ENCODE measurements at regions not wholly inside any gene's neighbourhood (a gene's known extent, or its start where the extent isn't known, plus 50 kb on each side); places are given as distances from the start of the nearest gene placed in this dataset.

DNA sequence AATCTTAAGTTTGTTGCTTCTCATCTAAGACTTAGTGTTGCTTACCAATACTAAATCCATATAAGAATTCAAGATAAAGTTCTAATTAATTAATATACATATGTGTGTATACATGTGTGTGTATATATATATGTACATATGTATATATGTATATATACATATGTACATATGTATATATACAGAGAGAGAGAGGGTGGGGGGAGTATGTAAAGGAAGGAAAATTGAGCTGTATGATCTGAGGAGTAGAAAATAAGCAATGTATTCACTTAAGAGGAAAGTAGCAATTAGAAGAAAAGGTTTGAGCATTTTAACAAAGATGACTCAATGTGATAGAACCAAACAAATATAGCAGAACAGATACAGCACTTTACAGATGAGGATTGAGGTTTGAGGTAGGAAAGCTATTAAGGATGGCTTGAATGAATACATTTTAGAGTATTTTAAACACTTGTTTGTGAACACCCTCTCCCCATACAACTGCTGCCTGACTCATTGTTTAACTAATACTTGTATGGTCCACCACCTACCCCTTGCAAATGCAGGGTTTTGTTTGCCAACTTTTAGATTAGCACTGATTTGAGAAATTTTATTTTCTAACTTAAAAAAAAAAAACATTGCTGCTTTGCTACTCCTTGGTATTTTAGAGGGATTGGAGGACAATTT lies 681.1 kb upstream of the CADM2 start:
- DNase-seq (ENCODE audit: low spot score) = no peak

DNA sequence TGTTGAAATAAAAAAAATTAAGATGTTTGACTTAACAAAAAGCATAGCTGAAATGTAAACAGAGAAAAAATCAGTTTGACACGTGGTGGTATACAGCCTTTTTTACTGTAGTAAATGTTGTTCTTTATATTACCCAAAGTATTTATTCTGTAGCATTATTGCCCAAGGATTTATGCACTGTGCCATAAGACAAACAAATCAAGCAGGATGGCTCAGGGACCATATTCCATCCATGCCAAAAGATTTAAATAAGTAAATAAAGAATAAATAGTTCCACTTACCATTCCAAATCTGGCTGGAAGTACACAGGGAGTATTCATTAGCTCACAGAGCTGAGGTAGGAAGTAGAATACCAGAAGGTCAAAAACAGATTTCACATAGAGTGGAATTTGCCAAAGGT lies 666.7 kb upstream of the CADM2 start:
- TF ChIP-seq, protein P1, sequence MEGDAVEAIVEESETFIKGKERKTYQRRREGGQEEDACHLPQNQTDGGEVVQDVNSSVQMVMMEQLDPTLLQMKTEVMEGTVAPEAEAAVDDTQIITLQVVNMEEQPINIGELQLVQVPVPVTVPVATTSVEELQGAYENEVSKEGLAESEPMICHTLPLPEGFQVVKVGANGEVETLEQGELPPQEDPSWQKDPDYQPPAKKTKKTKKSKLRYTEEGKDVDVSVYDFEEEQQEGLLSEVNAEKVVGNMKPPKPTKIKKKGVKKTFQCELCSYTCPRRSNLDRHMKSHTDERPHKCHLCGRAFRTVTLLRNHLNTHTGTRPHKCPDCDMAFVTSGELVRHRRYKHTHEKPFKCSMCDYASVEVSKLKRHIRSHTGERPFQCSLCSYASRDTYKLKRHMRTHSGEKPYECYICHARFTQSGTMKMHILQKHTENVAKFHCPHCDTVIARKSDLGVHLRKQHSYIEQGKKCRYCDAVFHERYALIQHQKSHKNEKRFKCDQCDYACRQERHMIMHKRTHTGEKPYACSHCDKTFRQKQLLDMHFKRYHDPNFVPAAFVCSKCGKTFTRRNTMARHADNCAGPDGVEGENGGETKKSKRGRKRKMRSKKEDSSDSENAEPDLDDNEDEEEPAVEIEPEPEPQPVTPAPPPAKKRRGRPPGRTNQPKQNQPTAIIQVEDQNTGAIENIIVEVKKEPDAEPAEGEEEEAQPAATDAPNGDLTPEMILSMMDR (IDR thresholded peaks at IDR 0.05; ENCODE audit: borderline replicate concordance, control extremely low read depth, extremely low read depth, insufficient read depth, missing control alignments) = no peak
- no peak for DNase-seq (ENCODE audit: low spot score)
- in situ Hi-C loops (cut with MboI; ENCODE audit: low sequenced_read_pairs, unreplicated experiment) = no loop called here

More for the DNA sequence above, 681.1 kb upstream of the CADM2 start:
- in situ Hi-C loops (cut with MboI; ENCODE audit: low sequenced_read_pairs, unreplicated experiment) = no loop called here
- TF ChIP-seq, protein P1 (IDR thresholded peaks at IDR 0.05; ENCODE audit: borderline replicate concordance, control extremely low read depth, extremely low read depth, insufficient read depth, missing control alignments) = no peak

DNA sequence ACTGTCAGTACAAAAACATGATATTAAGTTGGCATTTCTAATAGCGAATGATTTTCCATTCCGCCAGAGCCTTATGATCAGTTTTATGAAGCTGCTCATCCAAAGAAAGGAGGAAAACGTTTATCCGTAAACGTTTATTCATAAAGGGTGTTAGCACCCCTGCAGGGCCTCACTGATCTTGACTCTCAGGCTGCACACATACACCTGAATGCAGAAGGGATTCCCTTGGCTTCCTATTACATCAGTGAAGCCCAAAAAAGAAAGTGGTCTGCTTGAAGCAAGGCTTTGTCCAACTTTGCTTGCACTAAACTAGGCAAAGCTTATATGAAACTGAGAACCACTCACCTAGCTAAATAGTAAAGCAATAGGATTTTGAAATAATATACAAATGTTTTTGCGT lies 659.5 kb upstream of the CADM2 start:
- TF ChIP-seq, protein P1 (IDR thresholded peaks at IDR 0.05; ENCODE audit: borderline replicate concordance, control extremely low read depth, extremely low read depth, insufficient read depth, missing control alignments) = no peak
- in situ Hi-C loops (cut with MboI; ENCODE audit: low sequenced_read_pairs, unreplicated experiment) = no loop called here
- no peak for DNase-seq (ENCODE audit: low spot score)

DNA sequence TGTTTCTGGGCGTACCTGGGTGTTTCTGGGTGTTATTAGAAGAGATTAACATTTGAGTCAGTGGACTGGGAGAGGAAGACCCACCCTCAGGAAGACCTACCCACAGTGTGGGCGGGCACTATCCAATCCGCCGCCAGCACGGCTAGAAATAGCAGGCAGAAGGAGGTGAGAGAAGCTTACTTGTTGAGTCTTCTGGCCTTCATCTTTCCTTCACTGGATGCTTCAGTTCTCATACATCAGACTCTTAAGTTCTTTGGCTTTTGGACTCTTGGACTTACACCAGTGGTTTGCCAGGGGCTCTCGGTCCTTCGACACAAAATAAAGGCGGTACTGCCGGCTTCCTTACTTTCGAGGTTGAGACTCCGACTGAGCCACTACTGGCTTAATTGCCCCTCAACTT lies 654.6 kb upstream of the CADM2 start:
- in situ Hi-C loops (cut with MboI; ENCODE audit: low sequenced_read_pairs, unreplicated experiment) = no loop called here
- TF ChIP-seq, protein P1 (IDR thresholded peaks at IDR 0.05; ENCODE audit: borderline replicate concordance, control extremely low read depth, extremely low read depth, insufficient read depth, missing control alignments) = no peak
- DNase-seq (ENCODE audit: low spot score) = no peak

DNA sequence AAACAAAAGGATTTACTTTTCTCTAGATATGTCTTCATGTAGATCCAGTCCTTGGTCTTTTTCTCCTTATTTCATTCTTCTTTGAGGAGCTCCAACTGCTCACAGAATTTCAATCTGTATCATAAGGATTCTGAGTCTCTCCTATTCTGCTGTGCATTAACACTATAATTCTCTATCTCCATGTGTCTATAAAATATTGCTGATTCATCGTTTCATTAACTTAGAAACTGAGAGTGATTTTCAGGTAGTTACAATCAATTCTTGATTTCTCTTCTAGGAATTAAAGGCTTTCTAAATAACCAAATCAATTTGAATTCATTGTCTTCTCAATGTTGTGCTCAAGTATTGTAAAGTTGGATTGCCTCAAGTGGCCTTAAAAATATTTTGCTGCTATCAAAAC lies 651.5 kb upstream of the CADM2 start:
- TF ChIP-seq, protein P1 (IDR thresholded peaks at IDR 0.05; ENCODE audit: borderline replicate concordance, control extremely low read depth, extremely low read depth, insufficient read depth, missing control alignments) = no peak
- DNase-seq (ENCODE audit: low spot score) = no peak
- in situ Hi-C loops (cut with MboI; ENCODE audit: low sequenced_read_pairs, unreplicated experiment) = no loop called here

DNA sequence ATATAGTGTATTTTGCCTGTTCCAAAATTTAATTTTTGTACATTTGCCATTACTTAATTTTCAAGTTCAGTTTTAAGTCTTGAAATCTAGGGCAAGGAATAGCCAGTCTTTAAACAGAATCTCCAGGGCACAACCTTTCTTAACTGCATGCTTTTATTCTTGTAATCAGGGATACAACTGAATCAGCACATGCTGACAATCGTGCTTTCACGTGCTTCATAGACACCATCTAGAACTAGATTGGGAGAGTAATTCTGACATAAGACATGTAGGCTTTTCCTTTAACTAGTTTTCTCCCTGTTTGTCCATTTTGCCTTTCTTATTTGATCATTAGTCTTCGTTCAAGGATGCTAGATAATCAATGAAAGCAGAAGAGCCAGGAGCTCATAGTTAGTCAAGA lies 650.4 kb upstream of the CADM2 start:
- in situ Hi-C loops (cut with MboI; ENCODE audit: low sequenced_read_pairs, unreplicated experiment) = no loop called here
- DNase-seq (ENCODE audit: low spot score) = no peak
- TF ChIP-seq, protein P1 (IDR thresholded peaks at IDR 0.05; ENCODE audit: borderline replicate concordance, control extremely low read depth, extremely low read depth, insufficient read depth, missing control alignments) = no peak
